Retinal pigment epithelial cell (primary cell): ENCODE measurements at regions not wholly inside any gene's neighbourhood (a gene's known extent, or its start where the extent isn't known, plus 50 kb on each side); places are given as distances from the start of the nearest gene placed in this dataset.

ENCODE experiments used
- DNase-seq: peaks from one replicate; pipeline ENCODE4 v3.0.0-alpha.2; 2010; ENCODE audit warnings: low read depth
- H3K4me3 ChIP-seq: 2 replicates; pipeline ENCODE4 v1.5.1; 2011; ENCODE audit warnings: mild to moderate bottlenecking, low read length, control low read depth, moderate library complexity
- TF ChIP-seq, protein P1 (sequence below): conservative IDR thresholded peaks from 2 replicates; pipeline ENCODE4 v1.5.1; 2011; ENCODE audit warnings: low read depth, low read length, control low read depth, inconsistent platforms

DNA sequence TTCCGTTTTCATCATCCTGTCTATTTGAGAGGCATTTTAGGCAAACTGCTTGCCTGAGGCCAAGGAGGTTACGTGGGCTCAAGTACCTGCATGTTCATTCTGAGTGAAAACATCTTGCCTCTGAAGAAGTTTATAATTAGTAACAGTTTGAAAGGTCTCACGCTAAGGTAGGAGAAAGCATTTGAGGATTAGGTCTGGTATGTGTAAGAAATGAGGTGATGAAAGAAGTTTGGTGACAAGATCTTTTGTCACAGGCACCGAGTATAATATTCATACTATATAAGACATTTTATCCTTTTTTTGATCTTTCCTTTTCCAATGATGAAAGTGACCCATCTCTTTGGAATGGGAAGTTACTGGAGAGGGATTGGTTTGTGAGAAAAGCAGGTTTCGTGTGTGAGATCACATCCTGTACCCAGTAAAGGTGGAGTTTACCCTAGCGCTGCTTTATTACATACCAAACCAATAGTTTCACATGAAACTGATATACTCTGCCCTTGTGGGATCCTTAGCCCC lies 98.7 kb upstream of the PDC start:
- DNase-seq, result no peak

DNA sequence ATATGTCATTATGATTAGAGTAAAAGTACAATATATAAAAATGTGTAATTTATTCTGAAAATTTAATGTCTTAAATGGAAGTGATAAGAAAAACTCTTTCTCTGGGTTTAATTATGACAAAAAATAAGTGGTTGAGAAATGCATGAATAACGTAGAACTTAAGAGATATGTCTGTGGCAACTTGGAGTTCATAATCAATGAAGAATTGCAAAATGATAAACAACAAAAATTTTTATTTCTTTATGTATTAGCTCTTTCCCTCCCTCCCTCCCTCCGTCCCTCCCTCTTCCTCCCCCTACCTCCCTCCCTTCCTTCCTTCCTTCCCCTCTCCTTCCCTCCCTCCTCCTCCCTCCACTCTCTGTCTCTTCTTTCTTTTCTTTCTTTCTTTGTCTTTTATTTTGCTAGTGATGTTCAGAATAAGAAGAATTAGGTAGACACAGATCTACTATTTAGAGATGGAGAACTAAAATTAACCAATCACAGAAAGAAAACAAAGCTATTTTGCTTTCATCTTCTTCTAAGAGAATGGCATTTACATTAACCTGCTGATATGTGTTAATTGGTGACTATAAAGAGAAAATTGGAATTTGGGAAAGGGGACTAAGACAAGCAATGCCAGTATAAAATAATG lies 96.3 kb upstream of the PDC start:
- DNase-seq, result no peak
- TF ChIP-seq, protein P1, sequence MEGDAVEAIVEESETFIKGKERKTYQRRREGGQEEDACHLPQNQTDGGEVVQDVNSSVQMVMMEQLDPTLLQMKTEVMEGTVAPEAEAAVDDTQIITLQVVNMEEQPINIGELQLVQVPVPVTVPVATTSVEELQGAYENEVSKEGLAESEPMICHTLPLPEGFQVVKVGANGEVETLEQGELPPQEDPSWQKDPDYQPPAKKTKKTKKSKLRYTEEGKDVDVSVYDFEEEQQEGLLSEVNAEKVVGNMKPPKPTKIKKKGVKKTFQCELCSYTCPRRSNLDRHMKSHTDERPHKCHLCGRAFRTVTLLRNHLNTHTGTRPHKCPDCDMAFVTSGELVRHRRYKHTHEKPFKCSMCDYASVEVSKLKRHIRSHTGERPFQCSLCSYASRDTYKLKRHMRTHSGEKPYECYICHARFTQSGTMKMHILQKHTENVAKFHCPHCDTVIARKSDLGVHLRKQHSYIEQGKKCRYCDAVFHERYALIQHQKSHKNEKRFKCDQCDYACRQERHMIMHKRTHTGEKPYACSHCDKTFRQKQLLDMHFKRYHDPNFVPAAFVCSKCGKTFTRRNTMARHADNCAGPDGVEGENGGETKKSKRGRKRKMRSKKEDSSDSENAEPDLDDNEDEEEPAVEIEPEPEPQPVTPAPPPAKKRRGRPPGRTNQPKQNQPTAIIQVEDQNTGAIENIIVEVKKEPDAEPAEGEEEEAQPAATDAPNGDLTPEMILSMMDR, result no peak
- H3K4me3 ChIP-seq, result no peak overlapping the region

More for the DNA sequence above, 98.7 kb upstream of the PDC start:
- TF ChIP-seq, protein P1, result no peak
- no peak overlapping the region for H3K4me3 ChIP-seq

DNA sequence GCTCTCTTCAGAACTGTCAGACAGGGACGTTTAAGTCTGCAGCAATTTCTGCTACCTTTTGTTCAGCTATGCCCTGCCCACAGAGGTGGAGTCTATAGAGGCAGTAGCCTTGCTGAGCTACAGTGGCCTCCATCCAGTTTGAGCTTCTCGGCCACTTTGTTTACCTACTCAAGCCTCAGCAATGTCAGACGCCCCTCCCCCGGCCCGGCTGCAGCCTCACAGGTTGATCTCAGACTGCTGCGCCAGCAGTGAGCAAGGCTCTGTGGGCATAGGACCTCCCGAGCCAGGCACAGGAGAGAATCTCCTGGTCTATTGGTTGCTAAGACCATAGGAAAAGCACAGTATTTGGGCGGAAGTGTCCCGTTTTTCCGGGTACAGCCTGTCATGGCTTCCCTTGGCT lies 89.9 kb upstream of the PDC start:
- no peak for DNase-seq
- TF ChIP-seq, protein P1, result no peak
- no peak overlapping the region for H3K4me3 ChIP-seq

DNA sequence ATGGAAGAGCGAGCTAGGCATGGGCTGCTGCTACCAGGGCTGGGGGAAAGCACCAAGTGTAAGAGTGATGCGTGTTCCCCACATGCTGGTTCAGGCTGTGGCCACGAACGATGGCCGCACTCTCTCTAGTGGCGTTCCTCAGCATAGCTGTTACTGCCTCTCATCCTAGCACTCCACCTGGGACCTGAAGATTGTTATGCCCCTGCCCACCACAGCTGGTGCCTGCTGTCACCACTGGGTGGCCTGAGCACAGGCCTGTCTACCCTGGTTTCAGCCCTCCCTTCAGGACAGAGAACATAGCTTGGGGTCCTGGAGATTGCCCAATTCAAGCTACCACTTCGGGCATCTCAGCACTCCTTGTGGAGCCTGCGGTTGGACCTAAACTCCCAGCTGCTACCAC lies 80.1 kb upstream of the PDC start:
- no peak overlapping the region for H3K4me3 ChIP-seq
- TF ChIP-seq, protein P1, result no peak
- no peak for DNase-seq

DNA sequence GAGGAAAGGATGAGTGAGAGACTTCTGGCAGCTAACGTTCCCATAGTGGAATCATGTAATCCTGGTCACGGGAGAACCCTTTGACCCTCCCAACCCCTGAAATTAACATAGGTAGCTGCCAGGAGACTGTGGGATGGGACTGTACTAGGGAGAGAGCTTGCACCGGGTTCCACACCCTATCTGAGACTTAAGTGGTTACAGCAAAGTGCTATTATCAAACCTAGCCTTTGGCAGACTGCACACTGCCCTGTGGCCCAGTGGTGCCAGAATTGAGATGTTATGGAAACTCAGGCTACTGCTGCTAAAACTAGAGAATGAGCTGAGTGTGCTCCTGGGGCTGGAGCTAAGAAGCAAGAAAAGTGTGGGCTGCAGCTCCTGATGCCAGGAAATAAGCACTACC lies 79.6 kb upstream of the PDC start:
- DNase-seq, result peak; percentile 4
- TF ChIP-seq, protein P1, result no peak
- no peak overlapping the region for H3K4me3 ChIP-seq

DNA sequence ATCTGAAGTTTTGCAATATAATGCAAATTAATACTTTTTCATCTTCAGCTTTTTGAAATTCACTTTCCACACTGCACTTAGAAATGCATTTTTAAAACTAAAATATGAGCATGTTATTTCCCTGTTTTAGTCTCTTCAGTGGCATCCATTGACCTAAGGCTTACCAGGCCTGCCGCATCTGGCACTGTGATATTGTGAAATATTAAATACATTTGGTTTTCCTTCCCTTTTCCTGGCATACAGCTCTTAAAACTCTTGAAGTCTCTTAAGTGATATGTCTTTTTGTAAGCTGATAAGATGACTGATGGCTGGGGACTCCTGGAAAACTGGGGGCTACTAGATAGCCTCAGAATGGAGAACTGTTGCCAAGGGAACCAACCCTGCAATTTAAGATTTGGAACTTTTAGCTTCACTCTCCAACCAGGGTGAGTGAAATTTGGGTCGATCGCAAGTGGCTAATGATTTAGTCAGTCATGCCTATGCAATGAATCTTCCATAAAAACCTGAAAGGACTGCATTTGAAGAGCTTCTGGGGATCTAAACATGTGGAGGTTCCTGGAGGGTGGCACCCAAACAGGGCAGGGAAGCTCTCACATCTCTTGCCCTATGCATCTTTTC lies 75.5 kb upstream of the PDC start:
- H3K4me3 ChIP-seq, result no peak overlapping the region
- no peak for DNase-seq
- TF ChIP-seq, protein P1, result no peak
